Keratinocyte (primary cell): ENCODE measurements at regions not wholly inside any gene's neighbourhood (a gene's known extent, or its start where the extent isn't known, plus 50 kb on each side); places are given as distances from the start of the nearest gene placed in this dataset.
"Not testable (repeated sequence)": the region's sequence is repeated elsewhere in the genome, so short reads cannot be mapped to it uniquely, and the experiment has no call there.

Experiments used
- DNase-seq: peaks from one replicate; pipeline ENCODE4 v3.0.0-alpha.2; 2011; ENCODE audit warnings: low read depth, missing footprints, low spot score
- FAIRE-seq: peaks from 2 replicates; lab custom pipeline; 2011; peaks lifted over from hg19 to GRCh38; lab: Jason Lieb, UNC
- H2AFZ ChIP-seq: 2 replicates; pipeline ENCODE4 v1.6.0; 2012; ENCODE audit warnings: low read length, control low read depth, inconsistent platforms; ENCODE audit not compliant: control insufficient read depth
- H3K27ac ChIP-seq: 2 replicates; pipeline ENCODE4 v1.5.1; 2011; ENCODE audit warnings: low read length; ENCODE audit not compliant: control insufficient read depth, insufficient read depth
- H3K27me3 ChIP-seq: 3 replicates; pipeline ENCODE4 v1.6.0; 2011; ENCODE audit warnings: low read length; ENCODE audit not compliant: control insufficient read depth, insufficient read depth; ENCODE audit errors: extremely low read depth
- H3K36me3 ChIP-seq, 2 experiments: 2 replicates in 1 of 2; 3 replicates in 1 of 2; pipeline ENCODE4 v1.5.1; 2011; ENCODE audit warnings: low read length in 2 of 2, mild to moderate bottlenecking in 1 of 2; ENCODE audit not compliant: control insufficient read depth in 2 of 2, insufficient read depth in 2 of 2; ENCODE audit errors: extremely low read depth in 1 of 2
- H3K4me1 ChIP-seq: 3 replicates; pipeline ENCODE4 v1.5.1; 2011; ENCODE audit warnings: low read length; ENCODE audit not compliant: control insufficient read depth, insufficient read depth; ENCODE audit errors: extremely low read depth
- H3K4me2 ChIP-seq: 3 replicates; pipeline ENCODE4 v1.6.0; 2011; ENCODE audit warnings: low read depth, low read length; ENCODE audit not compliant: control insufficient read depth, insufficient read depth; ENCODE audit errors: extremely low read depth
- H3K4me3 ChIP-seq, 3 experiments: fragments of 200-600 bp in 1 of 3; sonication (generic) in 1 of 3; 2 replicates in 2 of 3; 3 replicates in 1 of 3; pipeline ENCODE4 v1.5.1; 2011 to 2016; ENCODE audit warnings: low read length in 3 of 3, mild to moderate bottlenecking in 3 of 3, control low read depth in 2 of 3, inconsistent platforms in 1 of 3, low read depth in 1 of 3, mixed read lengths in 1 of 3, mixed run types in 1 of 3, moderate library complexity in 1 of 3; ENCODE audit not compliant: control insufficient read depth in 2 of 3, insufficient read depth in 2 of 3; ENCODE audit errors: extremely low read depth in 1 of 3
- H3K79me2 ChIP-seq: 2 replicates; pipeline ENCODE4 v1.6.0; 2012; ENCODE audit warnings: low read length; ENCODE audit not compliant: control insufficient read depth, insufficient read depth
- H3K9ac ChIP-seq: 3 replicates; pipeline ENCODE4 v1.6.0; 2011; ENCODE audit warnings: low read length; ENCODE audit not compliant: control insufficient read depth, insufficient read depth; ENCODE audit errors: extremely low read depth
- H3K9me1 ChIP-seq: 3 replicates; pipeline ENCODE4 v1.6.0; 2011; ENCODE audit warnings: low read length; ENCODE audit not compliant: control insufficient read depth, insufficient read depth; ENCODE audit errors: extremely low read depth
- H3K9me3 ChIP-seq: 2 replicates; pipeline ENCODE4 v1.5.1; 2012; ENCODE audit warnings: low read depth, low read length; ENCODE audit not compliant: control insufficient read depth
- H4K20me1 ChIP-seq: 3 replicates; pipeline ENCODE4 v1.6.0; 2011; ENCODE audit warnings: low read length; ENCODE audit not compliant: control insufficient read depth, insufficient read depth; ENCODE audit errors: extremely low read depth
- CTCF ChIP-seq, 3 experiments: IDR thresholded peaks in 1 of 3; conservative IDR thresholded peaks in 1 of 3; optimal IDR thresholded peaks in 1 of 3; 2 replicates in 2 of 3; 3 replicates in 1 of 3; pipeline versions ENCODE3 to v1.5.1; 2011; ENCODE audit warnings: low read length in 3 of 3, mild to moderate bottlenecking in 3 of 3, moderate library complexity in 2 of 3, control low read depth in 1 of 3, inconsistent platforms in 1 of 3; ENCODE audit not compliant: insufficient read depth in 2 of 3; ENCODE audit errors: extremely low read depth in 1 of 3
- EZH2 ChIP-seq: IDR thresholded peaks from one replicate; pipeline ENCODE4 v1.6.1; 2012; ENCODE audit warnings: inconsistent platforms, mild to moderate bottlenecking, low read length, moderate library complexity
- dilution Hi-C: fragments of 300-500 bp; cut with MboI; formaldehyde crosslinking; loops from one replicate; pipeline ENCODE4 v1.7.0; 2020; ENCODE audit warnings: low sequenced_read_pairs; ENCODE audit not compliant: extremely low pct_ligation_motif_present

DNA sequence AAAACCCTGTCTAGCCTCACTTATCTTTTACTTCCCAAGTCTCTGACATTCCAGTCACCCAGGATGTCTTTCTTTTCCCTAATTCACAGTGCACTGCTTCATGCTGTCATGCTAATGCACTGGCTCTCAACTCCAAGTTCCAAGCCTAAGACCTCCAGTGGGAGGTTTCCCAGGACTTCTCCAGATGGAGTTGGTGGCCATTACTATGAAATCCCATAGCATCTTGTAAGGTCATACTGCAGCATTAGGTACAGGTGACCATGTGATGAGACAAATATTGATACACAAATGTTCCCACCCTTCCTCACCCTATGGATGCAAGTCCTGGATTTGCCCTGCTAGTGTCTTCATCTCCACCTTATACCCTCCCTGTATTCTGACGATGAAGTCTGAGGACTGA is 138.6 kb upstream of the PRICKLE2 start:
- FAIRE-seq (no peak), DNase-seq (no peak)
- Histone ChIP-seq H3K4me3 (no peak overlapping the region), H3K4me2 (no peak overlapping the region), H3K27me3 (no peaks in the 10 kb centered on the region), H4K20me1 (no peaks in the 10 kb centered on the region), H3K36me3 (no peaks in the 10 kb centered on the region), H3K79me2 (no peaks in the 10 kb centered on the region), H3K4me1 (no peaks in the 10 kb centered on the region), H3K27ac (no peak overlapping the region), H3K9me3 (no peaks in the 10 kb centered on the region), H3K9ac (no peak overlapping the region), H3K9me1 (no peaks in the 10 kb centered on the region), H2AFZ (no peak overlapping the region)
- dilution Hi-C loops = no loop called here
- no peak for TF ChIP-seq EZH2
- TF ChIP-seq CTCF (optimal IDR thresholded peaks at IDR 0.05 in 1 of 3, IDR thresholded peaks at IDR 0.05 in 1 of 3, conservative IDR thresholded peaks at IDR 0.05 in 1 of 3; ENCODE audit: extremely low read depth in 1 of 3, insufficient read depth in 2 of 3, low read length in 3 of 3) = no peak

DNA sequence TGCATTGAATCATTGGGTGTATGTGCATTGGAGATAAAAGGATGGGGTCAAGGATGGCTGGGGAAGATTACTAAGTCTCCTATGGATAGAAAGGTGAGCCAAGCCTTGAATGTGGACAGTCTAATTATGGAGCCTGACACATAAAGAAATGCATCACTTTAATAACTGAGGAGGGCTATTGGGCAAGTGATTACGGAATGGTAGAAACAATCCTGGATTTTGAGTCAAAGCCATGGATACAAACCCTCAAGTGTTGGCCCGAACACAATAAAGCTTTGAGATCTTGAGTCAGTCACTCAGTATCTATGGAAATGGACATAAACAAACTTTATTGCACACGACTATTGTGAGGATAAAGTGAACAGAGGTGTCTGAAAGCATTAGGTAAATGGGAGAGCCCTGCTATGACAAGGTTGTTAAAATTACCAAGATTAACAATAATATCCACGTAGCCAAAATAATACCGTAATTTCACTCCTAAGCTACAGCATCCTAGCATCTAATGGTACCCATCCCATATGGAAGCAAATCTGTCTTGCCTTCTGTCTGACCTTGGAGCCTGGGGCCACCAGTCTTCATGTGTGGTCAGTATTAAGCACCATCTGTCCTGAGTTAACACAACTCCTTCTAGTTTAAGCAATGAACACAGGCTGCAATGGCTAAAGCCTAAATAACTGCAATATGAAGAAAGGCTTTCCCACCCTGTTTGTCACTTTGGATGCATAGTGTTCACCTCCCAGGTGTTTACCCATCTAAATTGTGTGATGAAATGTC is 136.9 kb upstream of the PRICKLE2 start:
- Histone ChIP-seq H3K9ac (no peak overlapping the region), H3K4me2 (no peak overlapping the region), H3K79me2 (no peaks in the 10 kb centered on the region), H3K27me3 (no peaks in the 10 kb centered on the region), H3K27ac (no peak overlapping the region), H3K36me3 (no peaks in the 10 kb centered on the region), H3K4me3 (no peak overlapping the region), H2AFZ (no peak overlapping the region), H3K9me1 (no peaks in the 10 kb centered on the region), H3K9me3 (no peaks in the 10 kb centered on the region), H4K20me1 (no peaks in the 10 kb centered on the region), H3K4me1 (no peaks in the 10 kb centered on the region)
- no peak for TF ChIP-seq EZH2
- no peak for TF ChIP-seq CTCF (optimal IDR thresholded peaks at IDR 0.05 in 1 of 3, IDR thresholded peaks at IDR 0.05 in 1 of 3, conservative IDR thresholded peaks at IDR 0.05 in 1 of 3; ENCODE audit: extremely low read depth in 1 of 3, insufficient read depth in 2 of 3, low read length in 3 of 3)
- DNase-seq = no peak
- dilution Hi-C loops = no loop called here
- FAIRE-seq = no peak

GRCh38 chr3:64361036-64361435 is 135.8 kb upstream of the PRICKLE2 start:
- DNase-seq, H4K20me1 ChIP-seq, H3K4me3 ChIP-seq, dilution Hi-C loops, FAIRE-seq, H3K27ac ChIP-seq, H3K9ac ChIP-seq, H3K9me1 ChIP-seq, H3K27me3 ChIP-seq, H3K9me3 ChIP-seq, H3K36me3 ChIP-seq, H2AFZ ChIP-seq, H3K4me2 ChIP-seq, H3K4me1 ChIP-seq, H3K79me2 ChIP-seq: not testable (repeated sequence)
